RCC 7860 (cell line): ENCODE measurements at regions not wholly inside any gene's neighbourhood (a gene's known extent, or its start where the extent isn't known, plus 50 kb on each side); places are given as distances from the start of the nearest gene placed in this dataset.
"Not testable (repeated sequence)": the region's sequence is repeated elsewhere in the genome, so short reads cannot be mapped to it uniquely, and the experiment has no call there.

ENCODE experiments used
- DNase-seq: peaks from one replicate; pipeline ENCODE4 v3.0.0-alpha.2; 2015; ENCODE audit warnings: low spot score
- FAIRE-seq: peaks from 2 replicates; lab custom pipeline; 2012; peaks lifted over from hg19 to GRCh38; lab: Jason Lieb, UNC

DNA sequence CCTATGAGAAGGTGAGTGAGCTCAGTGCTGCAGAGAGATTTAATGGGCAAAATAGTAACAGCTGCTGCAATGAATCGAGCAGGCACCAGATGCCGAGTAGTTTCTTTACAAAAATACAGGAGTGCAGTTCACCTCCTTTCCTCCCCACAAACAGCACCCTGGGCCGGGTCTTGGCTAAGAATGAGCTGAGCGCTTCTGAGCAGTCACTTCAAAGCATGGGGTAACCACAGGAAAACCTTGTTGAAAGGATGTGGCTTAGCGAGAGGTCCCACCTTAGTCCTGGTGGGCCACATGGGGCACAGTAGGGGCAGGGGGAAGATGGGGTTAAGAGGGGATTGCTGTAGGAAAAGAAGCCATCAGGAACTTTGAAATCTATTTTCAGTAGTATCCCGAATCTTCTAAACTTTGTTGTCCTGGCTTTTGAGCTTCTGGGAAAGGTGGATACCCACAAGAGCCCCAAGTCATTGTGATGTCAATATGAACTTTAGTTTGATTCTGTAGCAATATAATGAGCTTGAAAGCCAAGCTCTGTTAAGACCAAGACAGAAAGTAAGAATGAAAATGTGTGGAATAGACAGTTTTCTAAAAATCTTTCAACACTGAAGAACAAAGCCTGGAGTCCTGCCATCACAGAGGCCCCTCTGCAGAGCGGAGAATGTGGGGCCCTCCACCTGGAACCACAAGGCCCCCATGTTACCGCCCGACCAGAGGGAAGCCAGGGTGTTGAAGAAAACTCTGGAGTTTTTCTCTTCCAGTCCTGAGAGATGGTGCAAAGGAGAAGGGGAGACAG lies 101.0 kb upstream of the ZNF236 start:
- DNase-seq (no peak), FAIRE-seq (no peak)

DNA sequence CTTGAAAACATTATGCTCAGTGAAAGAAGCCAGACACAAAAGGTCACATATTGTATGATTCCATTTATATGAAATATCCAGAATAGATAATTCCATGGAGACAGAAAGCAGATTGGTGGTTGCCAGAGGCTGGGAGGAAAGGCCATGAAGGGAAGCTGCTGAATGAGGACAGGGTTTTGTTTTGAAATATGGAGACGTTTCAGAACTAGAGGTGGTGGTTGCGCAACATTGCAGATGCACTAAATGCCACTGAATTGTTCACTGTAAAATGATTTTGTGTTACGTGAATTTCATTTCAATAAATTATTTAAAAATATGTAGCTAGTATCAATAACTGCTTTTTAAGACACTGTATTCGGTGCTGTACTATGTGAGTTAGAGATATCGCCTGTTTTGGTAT lies 101.7 kb upstream of the ZNF236 start:
- DNase-seq (no peak), FAIRE-seq (no peak)

DNA sequence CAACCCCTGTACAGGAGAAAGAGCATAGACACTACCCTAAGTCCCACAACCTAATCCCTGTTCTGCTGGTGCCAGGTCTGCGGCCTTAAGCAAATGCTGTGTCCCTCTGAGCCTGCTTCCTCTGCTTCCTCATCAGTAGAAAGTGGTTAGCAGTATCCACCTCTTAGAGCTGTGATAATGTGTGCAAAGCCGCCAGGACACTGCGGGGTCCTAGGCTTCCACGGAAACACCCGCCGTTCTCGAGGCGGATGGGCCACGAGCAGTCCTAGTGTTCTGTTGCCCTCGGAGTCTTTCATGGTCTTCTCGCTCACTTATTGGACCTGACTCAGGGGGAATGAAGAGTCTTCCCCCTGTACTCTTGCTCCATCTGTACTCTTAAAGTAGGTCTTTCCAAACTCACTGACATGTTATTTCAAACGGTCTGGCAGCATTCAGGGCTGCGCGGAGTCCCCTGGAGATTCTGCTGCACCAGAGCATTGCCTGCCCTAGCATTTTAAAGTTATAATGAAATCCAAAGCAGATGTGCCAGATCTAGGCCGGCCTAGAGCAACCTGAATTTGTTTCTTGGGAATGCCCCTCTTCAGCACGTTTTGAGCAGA lies 107.2 kb upstream of the ZNF236 start:
- DNase-seq (no peak), FAIRE-seq (no peak)

DNA sequence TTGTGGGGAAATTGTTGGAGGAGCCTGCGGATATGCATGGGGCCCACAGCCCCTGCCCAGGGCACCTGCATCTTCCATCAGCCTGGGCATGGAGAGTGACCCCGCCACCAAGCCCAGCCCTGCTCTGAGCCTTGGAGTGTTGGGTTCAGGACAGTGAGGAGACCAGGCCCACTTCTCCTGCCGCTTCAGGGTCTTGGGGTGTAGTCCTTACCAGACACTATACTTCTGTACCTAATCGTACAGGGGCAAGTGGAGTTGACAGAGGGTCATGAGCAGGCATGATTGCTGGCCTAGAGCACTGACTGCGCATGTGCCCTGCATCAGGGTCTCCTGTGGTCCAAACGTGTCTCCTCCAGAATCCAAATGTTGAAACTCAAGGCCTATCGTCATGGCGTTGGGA lies 108.9 kb upstream of the ZNF236 start:
- no peak for FAIRE-seq
- no peak for DNase-seq

DNA sequence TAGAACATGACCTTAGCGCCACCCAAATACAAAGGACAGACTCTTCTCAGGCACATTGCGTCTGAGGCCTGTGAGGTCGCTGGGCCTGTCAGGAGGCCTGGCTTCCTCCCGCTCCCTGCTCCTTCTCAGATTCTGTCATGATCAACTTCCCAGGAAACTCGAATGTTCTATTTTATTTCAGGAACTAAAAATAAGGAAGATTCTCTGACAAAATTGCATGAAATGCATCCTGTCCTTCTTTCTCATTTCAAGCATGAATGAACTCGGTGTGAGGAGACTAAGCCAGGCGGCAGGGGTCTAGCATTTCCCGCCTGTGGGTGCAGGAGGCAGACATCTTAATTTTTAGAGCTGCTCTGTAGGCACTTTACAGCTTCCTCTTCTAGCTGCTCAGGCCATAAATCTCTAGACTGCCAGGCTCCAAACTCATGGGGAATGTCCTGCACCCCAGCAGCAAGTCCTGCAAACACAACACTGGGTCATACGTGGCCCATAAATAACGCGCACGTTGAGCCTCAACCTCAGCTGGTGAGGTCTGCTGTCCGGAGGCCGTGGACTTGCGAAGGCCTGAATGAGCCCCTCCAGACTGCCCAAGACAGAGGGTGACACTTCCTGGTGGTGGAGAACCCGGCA lies 109.7 kb upstream of the ZNF236 start:
- DNase-seq = no peak
- no peak for FAIRE-seq

DNA sequence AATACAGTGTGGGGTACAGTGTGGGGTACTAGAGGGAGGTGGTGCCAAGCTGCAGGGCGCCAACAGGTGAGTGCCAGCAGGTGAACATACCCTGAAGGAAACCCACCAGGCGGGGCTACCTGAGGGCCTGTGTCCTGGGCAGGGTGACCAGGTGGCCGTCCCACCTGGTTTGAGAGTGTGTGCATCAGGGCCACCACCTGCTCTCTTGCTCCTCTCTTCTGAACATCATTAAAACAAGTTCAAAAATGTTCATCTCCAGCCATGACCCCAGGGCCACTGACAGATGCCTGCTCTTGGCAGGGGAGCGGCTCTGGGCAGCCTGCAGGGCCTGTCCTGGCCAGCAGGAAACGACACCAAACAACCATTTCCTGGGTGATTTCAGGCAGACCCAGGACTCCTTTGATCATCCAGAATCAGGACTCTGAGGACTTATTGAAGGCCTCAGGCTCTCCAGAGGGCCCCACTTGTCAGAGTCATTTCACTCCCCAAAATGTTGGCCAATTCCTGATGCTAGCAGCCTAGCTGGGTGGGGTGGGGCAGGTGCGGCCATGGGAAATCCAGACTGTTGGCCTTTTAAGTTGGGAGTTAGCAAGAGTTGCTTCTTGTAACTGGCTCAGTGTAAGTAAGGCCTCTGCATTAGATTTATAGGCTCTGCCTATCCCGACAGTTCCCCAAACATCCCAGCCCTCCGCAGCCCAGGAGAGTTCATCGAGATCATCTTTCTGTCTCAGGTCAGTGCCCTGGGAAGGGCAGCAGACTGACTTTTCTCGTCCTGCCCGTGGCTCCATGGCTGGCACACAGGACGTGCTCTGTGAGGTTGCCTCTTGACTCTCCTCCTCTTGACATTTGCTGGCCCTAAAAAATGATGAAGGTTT lies 111.5 kb upstream of the ZNF236 start:
- no peak for DNase-seq
- FAIRE-seq = no peak

DNA sequence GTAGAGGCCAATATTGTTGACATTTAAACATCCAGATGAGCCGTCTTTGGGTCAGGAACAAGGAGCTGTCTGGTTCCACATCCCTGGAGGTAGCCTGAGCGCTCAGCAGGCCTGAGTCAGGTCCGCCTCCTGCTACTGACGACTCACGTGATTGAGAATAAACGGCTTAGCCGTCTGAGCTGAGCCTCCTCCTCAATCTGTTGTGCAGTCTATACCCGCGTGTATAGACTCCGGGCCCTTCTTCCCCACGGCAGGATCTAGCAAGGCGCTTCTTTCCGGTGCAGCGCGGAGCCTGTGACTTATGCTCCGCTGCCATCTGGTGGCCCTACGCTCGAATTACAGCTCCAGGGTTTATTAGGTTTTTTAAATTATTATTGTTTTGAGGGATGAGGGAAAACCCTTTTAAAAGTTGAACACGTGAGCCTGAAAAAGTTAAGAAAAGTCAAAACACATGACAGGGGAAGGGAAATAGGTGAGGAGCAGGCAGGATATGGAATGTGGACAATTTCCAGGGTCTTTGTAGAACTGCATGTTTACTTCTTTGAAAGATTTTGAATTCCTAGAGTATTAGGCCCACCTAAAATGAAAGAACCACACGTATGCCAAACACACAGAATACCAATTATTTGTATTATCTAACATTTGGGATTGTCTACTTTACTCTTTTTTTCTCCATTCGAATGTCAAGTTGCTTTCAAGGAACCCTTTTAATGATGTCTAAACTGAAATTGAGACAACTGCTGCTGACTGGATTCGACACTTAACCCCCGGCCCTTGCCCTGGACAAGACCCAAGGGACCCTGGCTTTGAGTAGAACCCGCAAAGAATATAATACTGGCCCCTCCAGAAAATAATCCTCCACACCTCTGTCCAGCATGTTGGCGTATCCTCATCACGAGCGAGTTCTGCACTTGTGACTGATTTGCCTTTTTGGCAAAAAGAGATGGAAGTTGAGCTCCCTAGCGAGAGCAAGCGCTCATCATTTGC lies 112.4 kb upstream of the ZNF236 start:
- FAIRE-seq (no peak), DNase-seq (peak; percentile 30)

DNA sequence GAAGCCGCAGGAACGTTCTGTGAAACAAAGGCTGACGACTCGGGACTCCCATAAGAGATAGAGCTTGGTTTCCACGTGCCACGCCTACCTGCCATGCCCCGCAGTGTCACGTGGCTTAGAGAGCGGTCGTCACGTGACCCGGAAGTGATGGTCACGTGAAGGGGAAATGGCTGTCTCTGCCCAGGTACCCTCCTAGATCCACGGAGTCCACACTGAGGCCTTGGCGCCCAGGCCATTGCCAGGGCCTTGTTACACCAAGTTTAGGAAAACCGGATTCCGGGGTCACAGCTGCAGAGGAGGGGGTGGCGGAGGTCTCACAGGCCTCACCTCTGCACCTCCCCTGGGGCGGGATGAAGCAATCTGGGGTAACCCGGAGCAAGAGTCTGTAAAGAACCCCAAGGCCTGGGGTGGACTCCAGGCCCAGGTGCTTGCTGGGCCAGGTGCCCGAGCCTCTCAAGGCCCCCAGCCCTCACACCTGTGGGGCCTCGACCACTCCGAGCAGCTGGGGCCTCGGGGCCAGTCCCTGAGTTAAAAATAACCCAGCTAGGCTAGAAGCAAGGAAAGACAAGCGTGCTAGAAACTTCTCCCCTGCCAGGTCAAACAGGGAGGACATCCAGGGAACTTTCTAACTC lies 113.5 kb upstream of the ZNF236 start:
- DNase-seq (no peak), FAIRE-seq (no peak)

DNA sequence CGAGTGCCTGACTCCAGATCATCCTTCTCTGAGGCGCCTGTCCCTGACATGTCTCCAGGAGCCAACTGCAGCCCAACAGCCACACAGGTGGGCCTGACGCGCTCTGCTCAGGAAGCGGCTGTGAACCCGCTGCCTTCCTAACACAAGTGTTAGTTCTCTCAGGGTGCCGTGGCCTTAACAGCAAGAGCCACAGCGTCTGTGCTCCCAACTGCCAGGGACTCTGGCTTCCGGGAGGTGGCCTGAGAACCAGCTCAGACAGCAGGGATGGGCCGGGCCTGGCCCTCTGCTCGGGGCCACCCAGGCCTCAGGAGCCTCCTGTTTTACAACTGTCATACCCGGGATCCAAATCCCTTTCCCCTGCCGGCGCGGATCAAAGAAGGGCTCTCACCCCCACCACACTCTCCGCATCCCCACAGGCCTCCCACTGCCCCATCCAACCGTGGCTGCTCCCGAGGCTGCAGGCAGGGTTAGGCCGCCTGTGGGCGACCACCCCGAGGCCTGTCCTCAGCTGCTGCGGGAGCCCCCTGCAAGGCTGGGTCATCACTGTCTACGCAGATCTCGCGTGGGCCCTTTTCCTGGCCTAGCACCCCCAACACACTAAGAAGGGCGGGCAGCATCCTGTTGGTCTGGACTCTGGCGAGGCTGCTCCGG lies 114.2 kb upstream of the ZNF236 start:
- FAIRE-seq = no peak
- DNase-seq = no peak

DNA sequence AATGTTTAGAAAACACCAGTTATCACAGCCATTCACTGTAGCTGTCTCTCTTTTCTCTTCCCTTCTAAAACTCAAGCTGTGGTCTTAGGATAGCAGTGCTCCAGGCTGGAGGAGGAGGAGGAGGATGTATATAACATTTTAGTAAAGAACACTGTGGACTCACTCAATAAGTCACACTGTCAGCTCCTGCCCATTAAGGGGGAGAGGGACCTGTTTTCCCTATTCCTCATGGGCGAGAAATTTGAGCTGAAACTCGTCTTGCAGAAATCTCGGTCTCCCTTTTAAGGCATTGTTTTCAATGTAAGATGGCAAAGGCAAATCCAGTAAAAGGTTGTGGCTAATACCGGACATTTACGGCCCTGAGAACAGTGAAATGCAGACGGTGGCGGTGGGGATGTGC lies 114.8 kb upstream of the ZNF236 start:
- FAIRE-seq (no peak), DNase-seq (no peak)

DNA sequence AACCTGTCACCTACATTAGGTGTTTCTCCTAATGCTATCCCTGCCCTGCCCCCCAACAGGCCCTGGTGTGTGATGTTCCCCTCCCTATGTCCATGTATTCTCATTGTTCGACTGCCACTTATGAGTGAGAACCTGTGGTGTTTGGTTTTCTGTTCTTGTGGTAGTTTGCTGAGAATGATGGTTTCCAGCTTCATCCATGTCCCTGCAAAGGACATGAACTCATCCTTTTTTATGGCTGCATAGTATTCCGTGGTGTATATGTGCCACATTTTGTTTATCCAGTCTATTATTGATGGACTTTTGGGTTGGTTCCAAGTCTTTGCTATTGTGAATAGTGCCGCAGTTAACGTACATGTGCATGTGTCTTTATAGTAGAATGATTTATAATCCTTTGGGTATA lies 117.8 kb upstream of the ZNF236 start:
- not testable (repeated sequence) for FAIRE-seq

DNA sequence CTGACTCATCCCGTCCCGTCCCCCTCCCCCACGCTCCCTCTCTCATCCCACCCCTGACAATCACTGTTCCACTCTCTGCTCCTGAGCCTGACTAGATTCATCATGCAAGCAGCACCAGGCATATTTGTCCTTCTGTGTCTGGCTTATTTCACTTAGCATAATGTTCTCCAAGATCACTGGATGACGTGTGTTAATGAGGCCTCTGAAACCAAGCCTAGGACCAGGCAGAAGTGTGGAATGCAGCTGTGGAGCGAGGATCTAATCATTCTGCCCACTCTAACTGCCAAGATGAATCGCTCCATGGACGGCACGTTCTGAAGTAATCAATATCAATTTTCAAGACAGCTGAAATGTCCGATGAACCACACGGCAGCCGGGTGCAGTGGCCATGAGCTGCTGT lies 122.4 kb upstream of the ZNF236 start:
- DNase-seq (no peak), FAIRE-seq (no peak)

More for the DNA sequence above, 117.8 kb upstream of the ZNF236 start:
- DNase-seq = not testable (repeated sequence)

DNA sequence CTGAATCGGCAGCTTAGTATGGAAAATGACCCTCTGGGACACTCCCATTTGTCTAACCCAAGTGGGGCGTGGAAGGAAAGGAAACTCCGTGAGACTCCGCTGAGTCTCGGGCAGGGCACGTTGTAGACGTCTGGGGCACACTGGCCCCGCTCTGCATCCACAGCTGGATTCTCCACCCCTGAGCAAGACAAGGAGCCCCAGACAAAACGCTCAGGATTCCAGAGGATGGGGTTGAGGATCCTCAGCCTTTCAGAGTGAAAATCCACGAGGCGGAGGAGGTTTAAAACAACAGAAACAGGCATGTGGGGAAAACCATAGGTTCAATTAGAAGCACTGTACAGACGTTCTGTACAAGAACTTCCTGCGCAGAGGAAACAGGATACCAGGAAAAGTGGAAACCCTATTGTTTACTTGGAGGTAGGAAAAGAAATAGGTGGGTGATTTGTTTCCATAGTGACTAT lies 124.9 kb upstream of the ZNF236 start:
- no peak for DNase-seq
- no peak for FAIRE-seq

DNA sequence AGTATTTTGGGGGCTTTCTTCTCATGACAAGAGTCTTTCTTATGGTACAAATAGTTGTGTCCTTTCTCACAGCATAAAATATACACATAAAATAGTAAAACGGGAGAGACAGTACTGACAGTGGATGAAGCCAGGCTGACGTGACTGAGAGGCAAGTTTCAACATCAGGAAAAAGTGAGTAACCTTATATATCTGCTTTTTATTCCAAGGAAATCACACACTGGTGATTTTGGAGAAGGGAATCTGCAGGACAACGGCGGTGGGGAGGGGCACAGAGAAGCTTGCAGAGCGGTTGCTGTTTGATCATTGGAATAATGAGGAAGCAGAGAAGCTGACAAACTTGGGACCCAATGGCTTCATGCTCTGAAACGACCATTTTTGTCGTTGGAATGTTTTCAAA lies 130.6 kb upstream of the ZNF236 start:
- DNase-seq = no peak
- no peak for FAIRE-seq

DNA sequence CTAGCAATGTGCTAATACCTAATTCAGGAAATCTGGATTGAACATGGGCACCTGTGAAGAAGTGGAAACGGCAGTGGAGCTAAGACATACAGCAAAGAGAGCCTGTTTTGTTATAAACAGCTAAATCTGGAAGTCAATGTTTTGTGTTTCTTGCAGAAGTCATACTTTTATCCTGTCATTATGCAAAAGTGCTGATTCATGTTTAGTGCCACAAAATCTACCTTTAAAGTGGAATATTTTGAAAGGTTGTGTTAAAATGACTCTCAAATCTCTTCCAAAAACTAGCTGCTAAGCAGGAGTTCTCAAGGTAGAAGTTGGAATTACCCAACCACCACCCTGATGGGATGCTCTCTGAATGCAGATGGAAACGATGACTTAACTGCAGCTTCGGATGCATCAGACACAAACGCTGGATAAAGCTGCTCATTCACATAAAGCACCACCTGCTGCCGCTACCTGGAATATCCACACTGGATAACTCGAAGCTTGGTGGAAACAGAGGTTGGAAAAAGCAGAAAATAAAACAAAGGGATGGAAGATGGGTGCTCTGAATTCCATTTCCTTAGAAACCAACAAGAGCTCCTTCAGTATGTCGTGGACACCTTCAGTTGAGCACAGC lies 132.6 kb upstream of the ZNF236 start:
- DNase-seq = no peak

DNA sequence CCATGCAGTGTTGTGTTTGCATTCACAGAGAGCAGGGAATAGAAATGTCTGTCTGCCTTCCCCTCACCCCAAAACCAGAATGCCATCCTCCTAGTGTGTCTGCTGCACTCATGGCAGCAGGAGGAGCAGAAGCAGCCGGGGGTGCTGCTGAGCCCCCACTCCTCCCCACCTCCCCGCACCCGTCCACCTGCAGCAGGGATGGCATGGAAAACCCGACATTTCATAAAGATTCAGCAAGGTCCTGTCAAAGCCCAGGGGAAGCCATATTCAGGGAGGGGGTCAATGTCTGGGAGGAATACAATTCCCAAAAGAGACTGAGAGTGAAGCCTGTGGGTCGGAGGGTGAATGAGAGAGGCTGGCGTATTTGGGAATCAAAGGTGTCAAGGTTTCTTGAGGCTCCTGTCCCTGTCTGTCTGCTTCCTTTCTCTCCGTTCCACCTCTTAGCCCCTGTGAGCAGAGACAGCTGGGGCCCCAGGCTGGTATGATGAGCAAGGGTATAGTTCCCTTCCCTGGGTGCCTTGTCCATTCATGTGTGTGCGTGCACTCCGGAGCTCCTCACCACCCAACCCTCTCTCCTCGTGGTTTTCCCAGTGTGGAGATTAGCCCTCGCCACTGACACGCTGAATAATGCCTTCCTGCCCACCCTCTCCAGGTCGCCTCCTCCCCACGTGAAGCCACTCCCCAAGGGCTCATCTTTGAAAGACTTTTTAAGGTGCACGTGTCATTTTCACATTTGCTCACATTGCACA lies 133.5 kb upstream of the ZNF236 start:
- FAIRE-seq = no peak
- no peak for DNase-seq

More for the DNA sequence above, 132.6 kb upstream of the ZNF236 start:
- no peak for FAIRE-seq

DNA sequence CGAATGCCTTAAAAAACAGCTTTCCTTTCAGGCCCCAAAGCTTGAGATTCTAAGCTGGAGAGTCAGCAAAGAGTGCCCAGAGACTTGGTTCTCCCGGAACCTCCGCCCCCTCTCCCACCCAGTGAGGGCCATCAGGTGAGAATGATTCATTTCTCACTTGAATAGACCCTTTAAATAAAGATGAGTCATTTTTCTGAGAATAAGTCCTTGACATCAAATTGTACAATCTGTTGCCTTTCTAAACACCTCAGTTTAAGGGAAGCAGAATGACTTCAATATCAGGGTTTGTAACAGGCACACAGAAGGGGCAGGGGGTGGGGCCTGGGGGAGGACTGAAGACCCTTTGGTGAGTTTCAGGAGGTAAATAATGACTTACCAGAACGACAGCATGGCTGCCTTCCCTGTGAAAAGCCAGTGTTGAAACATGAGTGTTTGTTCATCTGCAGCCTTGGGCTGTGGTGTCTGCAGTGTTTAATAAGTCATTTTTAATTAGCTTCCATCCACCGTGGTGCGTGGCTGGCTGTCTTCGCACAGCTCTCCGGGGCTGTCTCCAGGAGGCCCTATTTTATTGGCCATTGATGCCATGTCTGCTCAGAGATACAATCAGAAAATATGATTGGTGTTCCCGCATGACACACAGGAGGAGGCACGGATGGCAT lies 134.9 kb upstream of the ZNF236 start:
- FAIRE-seq = peak; percentile 47
- DNase-seq = peak; percentile 50
